HEK293T (cell line): ENCODE measurements at regions not wholly inside any gene's neighbourhood (a gene's known extent, or its start where the extent isn't known, plus 50 kb on each side); places are given as distances from the start of the nearest gene placed in this dataset.

Experiments
- ARNT ChIP-seq: fragments of 450-650 bp; IDR thresholded peaks from 2 replicates; pipeline ENCODE4 v1.6.1; 2017; ENCODE audit warnings: mild to moderate bottlenecking
- BHLHE40 ChIP-seq: fragments of 450-650 bp; IDR thresholded peaks from 2 replicates; pipeline ENCODE4 v1.6.1; 2016; ENCODE audit warnings: mild to moderate bottlenecking, moderate library complexity, borderline replicate concordance
- ELF4 ChIP-seq: fragments of 450-650 bp; IDR thresholded peaks from 2 replicates; pipeline ENCODE4 v1.6.1; 2017; ENCODE audit warnings: antibody characterized with exemption
- FOXA1 ChIP-seq: fragments of 450-650 bp; IDR thresholded peaks from 2 replicates; pipeline ENCODE4 v1.6.1; 2016; ENCODE audit warnings: mild to moderate bottlenecking
- FOXK2 ChIP-seq: fragments of 450-650 bp; IDR thresholded peaks from 2 replicates; pipeline ENCODE4 v1.6.1; 2016; ENCODE audit warnings: mild to moderate bottlenecking
- NFRKB ChIP-seq: fragments of 450-650 bp; IDR thresholded peaks from 2 replicates; pipeline ENCODE4 v1.6.1; 2016; ENCODE audit warnings: mild to moderate bottlenecking, moderate library complexity
- PKNOX1 ChIP-seq: fragments of 450-650 bp; IDR thresholded peaks from 2 replicates; pipeline ENCODE4 v1.6.1; 2016
- SP1 ChIP-seq: fragments of 450-650 bp; IDR thresholded peaks from 2 replicates; pipeline ENCODE4 v1.6.1; 2017
- SUZ12 ChIP-seq: fragments of 450-650 bp; IDR thresholded peaks from 2 replicates; pipeline ENCODE4 v1.6.1; 2016; ENCODE audit warnings: mild to moderate bottlenecking
- TARDBP ChIP-seq: fragments of 450-650 bp; IDR thresholded peaks from 2 replicates; pipeline ENCODE4 v1.6.1; 2016
- ZNF384 ChIP-seq: fragments of 450-650 bp; IDR thresholded peaks from 2 replicates; pipeline ENCODE4 v1.6.1; 2016

GRCh38 chr19:5228932-5229777 is 111.5 kb downstream of the PTPRS start:
- TF ChIP-seq ELF4, result no peak
- TF ChIP-seq ZNF384, result no peak
- no peak for TF ChIP-seq SUZ12
- no peak for TF ChIP-seq FOXA1
- no peak for TF ChIP-seq PKNOX1
- TF ChIP-seq BHLHE40, result no peak
- no peak for TF ChIP-seq SP1
- TF ChIP-seq ARNT, result no peak
- no peak for TF ChIP-seq NFRKB
- TF ChIP-seq FOXK2, result no peak
- TF ChIP-seq TARDBP, result no peak
